LNCAP (cell line): ENCODE measurements at regions not wholly inside any gene's neighbourhood (a gene's known extent, or its start where the extent isn't known, plus 50 kb on each side); places are given as distances from the start of the nearest gene placed in this dataset.

Experiments used
- CTCF ChIP-seq: fragments of 450-650 bp; IDR thresholded peaks from 2 replicates; pipeline ENCODE4 v1.5.1; 2017; ENCODE audit warnings: mild to moderate bottlenecking

GRCh38 chr2:238789317-238789806, 58.5 kb upstream of the TWIST2 start:
- no peak for TF ChIP-seq CTCF

GRCh38 chr2:238790126-238790832, 57.6 kb upstream of the TWIST2 start:
- no peak for TF ChIP-seq CTCF

- no peak for TF ChIP-seq CTCF
These were observed 57.1 kb upstream of the TWIST2 start for GRCh38 chr2:238790833-238791230.

GRCh38 chr2:238791354-238791753, 56.5 kb upstream of the TWIST2 start:
- no peak for TF ChIP-seq CTCF

- no peak for TF ChIP-seq CTCF
These were observed 54.6 kb upstream of the TWIST2 start for GRCh38 chr2:238793306-238793705.

- no peak for TF ChIP-seq CTCF
These were observed 54.0 kb upstream of the TWIST2 start for GRCh38 chr2:238793801-238794449.

GRCh38 chr2:238796223-238796885, 51.5 kb upstream of the TWIST2 start:
- no peak for TF ChIP-seq CTCF
